HG03064 (cell line): ENCODE measurements at regions not wholly inside any gene's neighbourhood (a gene's known extent, or its start where the extent isn't known, plus 50 kb on each side); places are given as distances from the start of the nearest gene placed in this dataset.
"Not testable (repeated sequence)": the region's sequence is repeated elsewhere in the genome, so short reads cannot be mapped to it uniquely, and the experiment has no call there.

Source experiments
- ATAC-seq: cut with Tn5 transposase; IDR thresholded peaks from one replicate; pipeline ENCODE4 v1.9.1; 2021; ENCODE audit warnings: low read depth; ENCODE audit not compliant: unreplicated experiment

DNA sequence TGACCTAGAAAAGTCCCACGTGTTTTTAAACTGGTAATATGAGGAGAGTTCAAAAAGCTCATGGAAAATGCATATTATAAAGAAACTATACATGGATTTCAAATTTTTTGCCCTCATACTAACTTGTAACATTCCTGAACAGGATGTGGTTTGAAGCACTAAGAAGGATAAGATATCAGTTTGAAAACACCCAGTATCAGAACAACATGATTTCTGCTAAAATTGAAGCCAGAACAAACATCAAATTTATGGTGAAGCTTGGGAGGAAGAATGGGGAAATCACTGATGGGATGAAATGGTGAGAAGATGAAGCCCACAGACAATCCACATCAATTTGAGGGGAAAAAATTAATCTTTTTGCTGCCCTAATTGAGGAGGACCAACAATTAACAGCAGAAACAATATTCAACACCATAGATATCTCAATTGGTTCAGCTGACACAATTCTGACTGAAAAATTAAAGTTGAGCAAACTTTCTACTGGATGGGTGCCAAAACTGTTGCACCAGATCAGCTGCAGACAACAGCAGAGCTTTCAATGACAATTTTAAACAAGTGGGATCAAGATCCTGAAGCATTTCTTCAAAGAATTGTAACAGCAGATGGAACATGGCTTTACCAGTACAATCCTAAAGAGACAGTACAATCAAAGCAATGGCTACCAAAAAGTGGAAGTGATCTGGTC, 113.2 kb upstream of the SNX2 start:
- ATAC-seq = no peak

DNA sequence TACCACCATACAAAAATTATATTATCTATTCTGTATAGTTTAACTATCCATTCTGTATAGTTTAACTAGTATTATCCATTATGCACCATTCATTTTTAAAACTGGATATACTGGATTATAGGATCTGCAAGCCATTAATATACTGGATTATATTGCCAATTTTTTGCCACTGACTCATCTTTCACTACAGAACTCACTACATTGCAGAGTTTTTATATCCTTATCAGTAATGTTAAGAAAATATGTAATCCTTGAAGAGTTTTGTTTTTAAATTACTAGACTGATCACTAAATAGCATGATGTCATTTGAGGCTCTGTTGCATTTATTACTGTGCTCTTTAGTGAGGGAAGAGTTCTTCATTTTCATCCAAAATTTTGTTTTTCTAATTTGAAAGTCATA, 109.8 kb upstream of the SNX2 start:
- ATAC-seq = no peak

DNA sequence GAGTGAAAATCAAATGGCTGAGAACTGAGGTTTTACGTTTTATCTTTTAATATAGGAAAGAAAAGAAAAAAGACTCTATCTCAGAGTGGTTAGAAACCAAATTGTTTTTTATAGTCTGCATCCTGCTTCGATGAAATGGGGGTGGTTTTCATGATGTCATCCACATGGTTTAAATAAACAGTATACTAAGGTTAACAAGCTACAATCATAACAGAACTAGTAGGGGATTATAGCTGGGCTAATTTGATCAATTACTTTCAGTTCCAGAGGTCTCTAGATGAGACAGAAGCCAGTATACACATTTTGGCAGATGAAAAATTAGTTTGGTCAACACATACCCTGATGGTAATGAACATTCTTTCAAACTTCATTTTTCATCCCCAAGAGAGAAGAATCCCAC, 106.3 kb upstream of the SNX2 start:
- no peak for ATAC-seq

DNA sequence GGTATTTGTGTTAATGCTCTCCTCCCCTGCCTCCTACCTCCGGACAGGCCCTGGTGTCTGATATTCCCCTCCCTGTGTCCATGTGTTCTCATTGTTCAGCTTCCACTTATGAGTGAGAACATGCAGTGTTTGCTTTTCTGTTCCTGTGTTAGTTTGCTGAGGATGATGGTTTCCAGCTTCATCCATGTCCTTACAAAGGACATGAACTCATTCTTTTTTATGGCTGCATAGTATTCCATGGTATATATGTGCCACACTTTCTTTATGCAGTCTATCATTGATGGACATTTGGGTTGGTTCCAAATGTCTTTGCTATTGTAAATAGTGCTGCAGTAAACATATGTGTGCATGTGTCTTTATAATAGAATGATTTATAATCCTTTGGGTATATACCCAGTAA, 105.2 kb upstream of the SNX2 start:
- not testable (repeated sequence) for ATAC-seq

DNA sequence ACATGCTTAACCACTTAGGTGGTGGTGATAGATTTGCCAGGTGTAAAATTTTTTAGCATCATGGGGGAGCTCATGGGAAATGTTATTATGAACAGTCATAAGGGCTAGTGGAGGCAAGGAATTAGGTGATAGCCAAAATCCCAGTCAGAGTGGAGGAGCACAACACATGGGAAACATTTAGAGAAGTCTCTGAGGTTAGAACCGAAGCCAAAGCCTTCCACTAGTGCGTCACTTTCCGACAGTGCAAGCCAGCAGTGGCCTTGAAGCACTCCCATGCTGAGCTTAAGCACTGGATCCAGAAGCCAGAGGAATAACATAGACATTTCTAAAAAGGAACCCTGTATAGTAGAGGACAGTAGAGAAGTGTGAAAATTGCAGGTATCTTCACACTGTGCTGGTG, 101.5 kb upstream of the SNX2 start:
- no peak for ATAC-seq

DNA sequence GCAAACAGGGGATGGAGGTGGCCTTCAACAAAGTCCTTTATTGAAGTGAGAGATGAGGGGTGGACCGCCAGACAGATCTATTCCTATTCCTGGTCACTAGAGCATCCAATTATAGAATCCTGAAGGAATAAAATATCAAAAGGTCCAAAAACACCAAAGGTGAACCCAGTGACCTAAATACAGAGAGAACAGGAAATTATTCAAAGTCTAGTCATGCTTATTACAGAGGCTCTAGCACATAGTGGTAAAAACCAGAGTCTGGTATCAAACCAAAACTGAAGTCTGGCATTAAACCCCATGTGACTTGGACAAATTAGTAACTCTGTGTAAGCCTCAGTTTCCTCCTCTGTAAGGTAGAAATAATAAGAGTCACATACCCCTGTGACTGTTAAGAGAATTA, 100.5 kb upstream of the SNX2 start:
- no peak for ATAC-seq

DNA sequence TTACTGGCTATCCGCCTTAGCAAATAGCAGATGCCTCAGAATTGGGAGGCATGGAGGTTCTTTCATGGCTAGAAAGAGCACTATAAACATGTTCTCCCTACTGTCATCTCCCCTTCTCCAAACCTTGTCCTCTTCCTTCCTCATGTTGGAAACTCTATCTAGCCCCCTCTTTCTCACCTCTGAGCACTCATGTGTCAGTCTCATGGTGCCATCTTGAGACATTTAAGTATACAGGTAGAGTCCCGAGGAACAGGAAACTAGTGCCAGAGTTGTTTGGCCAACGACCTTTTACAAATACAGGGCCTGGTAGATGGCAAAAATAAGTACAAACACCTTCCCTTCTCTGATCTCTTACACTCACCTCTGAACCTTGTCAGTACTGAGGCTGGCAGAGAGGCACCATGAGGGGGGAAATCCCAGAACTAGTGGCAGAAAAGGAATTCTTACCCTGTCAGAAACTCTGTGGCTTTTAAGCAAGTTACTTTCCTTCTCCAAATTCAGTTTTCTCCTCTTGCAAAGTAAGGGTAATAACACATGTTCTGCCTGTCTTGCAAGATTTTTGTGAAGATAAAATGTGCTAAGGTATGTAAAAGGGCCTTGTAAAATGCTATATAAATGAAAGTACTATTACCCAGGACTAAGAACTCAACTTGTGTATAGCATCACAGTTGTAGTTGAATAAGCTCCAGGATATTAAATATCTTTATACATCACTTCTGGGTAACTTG, 94.1 kb upstream of the SNX2 start:
- ATAC-seq = no peak

DNA sequence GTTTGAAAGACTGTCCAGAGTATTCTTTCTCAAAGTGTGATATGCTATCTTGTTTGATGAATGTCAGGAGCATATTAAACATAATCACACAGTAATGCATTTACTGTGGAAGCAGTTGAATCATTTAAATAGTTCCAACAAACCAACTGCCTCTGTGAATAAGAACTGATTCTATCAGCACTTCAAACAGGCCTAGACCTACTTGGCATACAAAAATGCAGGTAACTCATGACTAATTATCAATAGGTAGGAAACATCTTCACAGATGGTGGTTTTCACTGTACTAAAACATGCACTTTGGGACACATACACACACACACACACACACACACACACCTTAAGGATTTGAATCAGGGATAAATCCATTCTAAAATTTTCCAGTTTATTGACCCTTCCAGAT, 91.2 kb upstream of the SNX2 start:
- no peak for ATAC-seq

DNA sequence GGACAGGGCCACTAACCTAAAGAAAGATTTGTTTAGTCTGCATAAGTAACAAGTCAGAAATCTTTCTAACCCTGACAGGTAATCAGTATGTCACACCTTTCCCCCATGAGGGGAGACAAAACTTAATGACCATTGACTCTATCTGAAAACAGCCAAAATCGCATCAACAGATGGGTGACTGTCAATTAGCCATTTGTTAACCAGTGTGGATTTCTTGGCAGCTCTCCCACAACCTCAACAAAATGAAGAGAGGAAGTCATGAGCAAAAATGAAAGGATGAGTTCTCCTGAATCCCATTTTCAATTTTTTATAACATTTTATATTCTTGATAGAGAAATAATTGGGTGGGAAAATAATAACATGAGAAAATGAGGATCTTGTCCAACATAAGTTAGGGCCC, 84.6 kb upstream of the SNX2 start:
- ATAC-seq = no peak

DNA sequence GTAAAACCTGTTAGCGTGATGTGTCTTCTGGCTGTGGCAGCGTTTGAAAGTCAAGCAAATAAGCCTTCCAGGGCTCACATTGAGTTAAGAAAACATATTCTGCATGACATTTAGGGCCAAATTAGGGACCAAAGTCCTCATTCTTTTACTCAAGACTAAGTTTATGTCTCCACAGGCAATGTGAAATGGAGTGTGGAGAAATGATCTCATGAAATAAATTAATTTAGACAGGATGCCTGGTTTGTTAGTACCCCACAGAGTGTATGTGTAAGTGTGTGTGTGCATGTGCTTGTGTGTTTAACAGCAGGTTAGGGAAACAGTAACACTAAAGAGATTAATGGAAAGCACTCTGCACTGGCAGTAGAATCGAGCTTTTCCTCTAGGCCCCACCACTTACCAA, 82.9 kb upstream of the SNX2 start:
- no peak for ATAC-seq

DNA sequence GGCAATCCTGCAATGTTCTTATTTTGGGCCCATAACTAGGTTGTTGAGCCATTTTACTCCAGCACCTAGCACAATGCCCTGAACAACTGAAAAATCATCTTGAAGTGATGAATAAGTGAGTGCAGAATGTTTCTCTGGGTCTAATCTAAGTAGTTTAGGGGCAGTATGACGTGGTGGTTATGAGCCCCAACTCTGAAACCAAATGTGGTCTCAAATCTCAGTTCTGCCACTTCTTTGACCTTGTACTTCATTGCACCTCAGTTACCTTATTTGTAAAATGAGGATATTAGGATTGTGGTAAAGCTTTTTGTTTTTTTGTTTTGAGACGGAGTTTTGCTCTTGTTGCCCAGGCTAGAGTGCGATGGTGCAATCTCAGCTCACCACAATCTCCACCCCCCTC, 80.9 kb upstream of the SNX2 start:
- no peak for ATAC-seq

DNA sequence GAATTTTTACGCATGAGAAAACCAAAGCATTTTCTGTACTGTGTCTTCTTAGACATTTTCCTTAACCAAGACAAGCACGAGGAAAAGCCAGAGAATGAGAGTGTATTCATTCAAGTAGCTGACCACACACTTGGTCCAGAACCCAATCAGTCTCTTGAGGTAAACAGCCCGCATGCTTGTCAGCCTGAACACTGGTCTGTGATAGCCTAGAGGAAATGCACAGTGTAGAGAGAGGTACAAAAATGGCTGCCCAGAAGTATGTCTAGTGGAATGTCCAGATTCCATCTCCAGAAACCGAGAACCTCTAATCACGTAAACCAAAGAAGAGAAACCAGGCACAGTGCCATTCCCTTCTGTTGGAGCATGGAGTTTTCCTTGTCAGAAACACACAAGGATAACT, 80.0 kb upstream of the SNX2 start:
- no peak for ATAC-seq

DNA sequence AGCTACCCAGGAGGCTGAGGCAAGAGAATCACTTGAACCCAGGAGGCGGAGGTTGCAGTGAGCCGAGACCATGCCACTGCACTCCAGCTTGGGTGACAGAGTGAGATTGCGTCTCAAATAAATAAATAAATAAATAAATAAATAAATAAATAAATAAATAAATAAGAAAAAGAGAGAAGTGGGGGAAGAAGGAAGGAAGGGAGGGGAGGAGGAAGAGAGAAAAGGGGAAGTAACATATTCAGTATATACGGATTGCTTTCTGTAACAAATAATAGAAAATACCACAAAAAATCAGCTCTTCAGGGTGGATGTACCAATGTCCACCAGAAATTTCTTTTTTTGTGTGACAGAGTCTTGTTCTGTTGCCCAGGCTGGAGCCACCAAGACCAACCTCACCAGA, 78.1 kb upstream of the SNX2 start:
- not testable (repeated sequence) for ATAC-seq

DNA sequence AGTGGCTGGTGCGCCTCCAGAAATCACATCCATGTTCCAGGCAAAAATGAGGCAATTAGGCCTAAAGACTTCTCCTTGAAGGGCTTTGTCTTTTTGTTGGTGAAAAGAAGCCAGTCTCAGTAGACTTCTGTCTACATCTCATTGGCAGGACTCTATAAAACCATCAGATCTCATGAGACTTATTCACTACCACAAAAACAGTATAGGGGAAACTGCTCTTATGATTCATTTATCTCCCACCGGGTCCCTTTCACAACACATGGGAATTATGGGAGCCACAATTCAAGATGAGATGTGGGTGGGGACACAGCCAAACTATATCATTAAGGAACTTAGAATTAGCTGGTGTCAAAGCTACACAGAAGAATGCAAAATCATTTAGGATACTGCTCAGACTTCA, 77.7 kb upstream of the SNX2 start:
- no peak for ATAC-seq

DNA sequence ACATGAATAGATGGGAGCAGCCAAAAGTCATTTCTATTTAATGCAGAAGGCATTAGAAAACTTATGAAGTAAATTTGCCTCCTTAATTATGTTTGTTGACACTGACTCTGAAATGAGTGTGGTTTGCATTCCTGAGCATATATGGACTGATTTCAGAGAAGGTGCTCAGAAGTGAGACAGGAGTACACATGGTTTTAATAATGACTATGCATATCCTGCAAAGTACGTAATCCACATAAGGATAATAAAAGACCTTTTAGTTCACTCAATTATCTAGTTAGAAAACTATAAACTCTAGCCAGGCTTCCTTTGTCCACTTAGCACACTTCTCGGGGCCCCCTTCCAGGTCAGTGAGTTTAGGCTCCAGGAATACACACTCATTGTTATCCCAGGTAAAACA, 75.7 kb upstream of the SNX2 start:
- no peak for ATAC-seq

DNA sequence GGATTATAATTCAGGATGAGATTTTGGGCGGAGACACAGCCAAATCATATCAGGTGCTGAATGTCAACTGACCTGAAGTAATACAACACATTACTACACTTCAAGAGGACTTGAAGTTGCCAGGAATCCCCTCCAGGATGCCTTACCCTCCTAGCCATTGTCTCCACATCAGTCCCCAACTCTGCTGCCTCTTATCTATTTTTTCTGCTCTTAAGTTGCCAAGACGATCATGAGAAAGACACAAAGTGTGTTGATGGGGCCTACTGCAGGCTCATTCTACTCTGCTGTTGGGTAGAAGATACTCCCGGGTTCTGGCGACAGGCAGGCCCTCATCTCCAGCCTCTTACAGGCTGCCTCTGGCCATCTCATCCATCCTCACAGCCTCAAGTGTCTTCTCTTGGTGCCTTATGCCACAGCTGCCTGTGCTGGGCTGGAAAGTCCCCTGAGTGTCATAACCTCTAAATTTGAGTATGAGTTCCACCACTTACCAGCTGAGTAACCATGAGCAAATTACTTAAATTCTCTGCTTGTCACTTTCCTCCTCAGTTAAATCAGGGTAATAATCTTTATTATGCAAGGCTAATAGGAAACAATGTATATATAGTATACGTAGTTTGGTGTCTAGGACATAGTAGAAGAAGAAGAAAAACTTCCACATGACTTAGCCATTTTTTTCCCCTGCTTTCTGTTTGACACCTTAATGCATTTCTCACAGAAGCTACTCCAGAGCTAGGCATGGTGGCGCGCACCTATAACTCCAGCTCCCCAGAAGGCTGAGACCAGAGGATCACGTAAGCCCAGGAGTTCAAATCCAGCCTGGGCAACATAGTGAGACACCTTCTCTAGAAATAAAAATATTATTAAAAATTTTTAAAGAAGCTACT, 73.0 kb upstream of the SNX2 start:
- ATAC-seq = peak; percentile 98

DNA sequence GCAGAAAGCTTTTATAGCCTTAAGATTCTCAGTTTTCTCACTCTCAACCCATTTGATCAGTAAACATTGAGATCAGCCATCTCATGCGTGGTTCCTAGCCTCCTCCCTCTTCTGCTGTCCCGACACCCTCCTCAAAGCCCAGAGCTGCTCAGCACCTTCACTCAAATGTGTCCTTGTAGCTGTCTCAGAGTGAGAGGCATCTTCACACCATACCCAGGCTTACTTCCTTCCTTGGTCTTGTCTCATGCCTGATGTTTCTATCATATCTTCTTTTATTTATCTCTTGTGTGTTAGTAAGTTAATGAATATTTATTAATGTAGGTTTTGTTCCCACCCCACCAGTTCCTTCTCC, 72.4 kb upstream of the SNX2 start:
- ATAC-seq = peak; percentile 43

DNA sequence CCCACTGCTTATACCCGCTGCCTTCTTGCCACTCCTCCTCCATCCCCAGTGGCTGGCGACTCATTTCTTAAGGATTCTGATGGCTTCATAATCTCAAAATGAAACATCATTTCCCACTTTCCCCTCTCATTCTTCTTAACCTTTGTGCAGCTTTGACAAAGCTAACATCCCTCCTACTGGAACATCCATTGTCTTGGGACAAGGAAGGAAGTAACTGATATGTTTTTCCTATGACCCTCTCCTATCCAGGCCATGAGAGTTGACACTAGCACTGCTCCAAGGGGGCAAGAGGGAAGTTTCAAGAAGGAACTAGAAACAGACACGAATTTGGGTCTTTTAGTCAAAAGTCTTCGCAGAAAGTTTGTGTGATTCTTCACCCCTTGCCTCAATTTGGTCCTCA, 71.7 kb upstream of the SNX2 start:
- no peak for ATAC-seq

DNA sequence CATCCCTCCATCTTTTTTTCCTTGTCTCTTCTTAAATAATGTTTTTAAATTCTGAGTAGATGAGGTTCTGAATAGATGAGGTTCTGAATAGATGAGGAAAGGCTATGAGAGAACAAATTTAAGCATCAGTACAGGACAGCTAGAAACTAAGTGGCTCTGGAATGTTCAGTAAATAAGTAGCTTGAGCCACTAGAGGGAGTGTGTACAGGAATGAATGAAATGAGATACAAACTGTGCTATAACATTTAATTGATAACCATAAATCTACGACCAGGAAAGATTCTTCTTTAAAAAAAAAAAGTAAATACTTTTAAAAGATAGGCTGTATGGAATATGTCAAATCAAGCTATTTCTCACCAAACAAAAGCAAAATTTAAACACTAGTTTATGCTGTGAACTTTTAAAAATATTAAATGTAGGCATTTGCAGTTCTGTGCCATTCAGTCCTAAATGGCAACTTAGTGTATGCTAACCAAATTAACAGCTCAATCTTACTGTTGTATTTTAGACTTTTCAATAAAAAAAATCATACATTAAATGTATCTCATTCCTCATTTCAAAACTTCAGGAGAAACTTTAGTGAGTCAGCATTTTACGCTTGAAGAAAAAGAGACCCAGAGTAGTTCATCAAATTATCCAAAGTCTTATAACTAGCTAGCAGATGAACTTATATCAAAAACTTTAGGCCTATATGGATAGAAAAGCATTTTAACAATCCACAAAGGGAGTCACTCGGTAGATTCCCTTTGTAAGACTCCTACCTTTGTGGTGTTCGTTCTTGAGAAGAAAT, 70.4 kb upstream of the SNX2 start:
- no peak for ATAC-seq

DNA sequence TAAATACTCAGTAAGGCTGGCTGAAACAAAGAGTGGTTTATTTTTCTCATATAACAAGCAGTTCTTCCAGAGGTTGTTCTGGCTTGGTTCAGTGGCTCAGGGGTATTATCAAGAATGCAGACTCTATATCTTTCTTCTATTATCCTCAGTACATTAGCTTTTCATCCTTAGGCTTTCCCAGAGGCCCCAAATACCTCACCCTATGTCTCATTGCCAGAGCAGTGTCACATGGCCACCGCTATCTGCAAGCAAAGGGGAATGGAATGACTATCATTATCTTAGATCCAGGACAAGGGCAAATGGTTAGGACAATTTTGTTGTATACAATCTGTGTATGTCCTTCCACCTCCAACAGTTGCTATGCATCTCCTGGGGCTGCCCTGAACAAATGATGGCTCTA, 69.0 kb upstream of the SNX2 start:
- ATAC-seq = no peak

DNA sequence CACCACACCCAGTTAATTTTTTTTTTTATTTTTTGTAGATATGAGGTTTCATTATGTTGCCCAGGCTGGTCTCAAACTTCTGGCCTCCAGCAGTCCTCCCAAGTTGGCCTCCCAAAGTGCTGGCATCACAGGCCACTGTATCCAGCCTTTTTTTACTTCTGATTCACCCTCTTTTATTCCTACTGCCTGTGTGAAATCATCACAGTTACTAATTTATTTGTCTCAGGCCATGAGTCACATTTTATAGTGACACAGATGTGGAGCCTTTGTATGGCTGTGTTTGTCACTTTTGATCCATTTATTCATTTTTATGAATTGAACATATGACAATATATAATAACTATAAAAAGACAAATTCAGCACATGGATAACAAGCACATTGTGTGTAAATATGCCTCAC, 67.1 kb upstream of the SNX2 start:
- no peak for ATAC-seq
